DOHH2 (cell line): ENCODE measurements at regions not wholly inside any gene's neighbourhood (a gene's known extent, or its start where the extent isn't known, plus 50 kb on each side); places are given as distances from the start of the nearest gene placed in this dataset.

Experiments used
- CTCF ChIP-seq: fragments of 200-600 bp; sonication (generic); IDR thresholded peaks from one replicate; pipeline ENCODE4 v1.5.1; 2014; ENCODE audit warnings: antibody characterized with exemption, mild to moderate bottlenecking, low read depth, low read length; ENCODE audit not compliant: poor library complexity, severe bottlenecking
- EZH2phosphoT487 ChIP-seq: fragments of 200-600 bp; sonication (generic); IDR thresholded peaks from 2 replicates; pipeline ENCODE4 v1.6.1; 2017; ENCODE audit warnings: borderline replicate concordance, mild to moderate bottlenecking, antibody characterized with exemption, low read length, moderate library complexity, mixed read lengths

- TF ChIP-seq CTCF = no peak
- TF ChIP-seq EZH2phosphoT487 = no peak
Measured at GRCh38 chr18:43879415-43879814, 602.1 kb upstream of the SYT4 start.
